ENCODE measurements at regions not wholly inside any gene's neighbourhood (a gene's known extent, or its start where the extent isn't known, plus 50 kb on each side); places are given as distances from the start of the nearest gene placed in this dataset.

GRCh38 chr17:6290488-6291196 lies 144.3 kb downstream of the AIPL1 start:
- no peak overlapping the region for H3K27ac ChIP-seq
- ATAC-seq (no peak), DNase-seq (no peak)
- intact Hi-C loops (cut with DNase I) = no loop called here
- TF ChIP-seq CTCF (IDR thresholded peaks at IDR 0.05) = no peak
- no peaks in the 10 kb centered on the region for H3K9me3 ChIP-seq
- H3K27me3 ChIP-seq = no peaks in the 10 kb centered on the region
- no peaks in the 10 kb centered on the region for H3K4me1 ChIP-seq
- no peak overlapping the region for H3K4me3 ChIP-seq
- no peaks in the 10 kb centered on the region for H3K36me3 ChIP-seq

GRCh38 chr17:6286233-6286632 lies 148.7 kb downstream of the AIPL1 start:
- H3K36me3 ChIP-seq = no peaks in the 10 kb centered on the region
- H3K27ac ChIP-seq = no peak overlapping the region
- TF ChIP-seq CTCF (IDR thresholded peaks at IDR 0.05) = no peak
- H3K4me1 ChIP-seq = no peaks in the 10 kb centered on the region
- H3K9me3 ChIP-seq = no peaks in the 10 kb centered on the region
- no peak overlapping the region for H3K4me3 ChIP-seq
- no peaks in the 10 kb centered on the region for H3K27me3 ChIP-seq
- ATAC-seq = no peak
- intact Hi-C loops (cut with DNase I) = no loop called here
- no peak for DNase-seq

- Histone ChIP-seq H3K4me3 (no peak overlapping the region), H3K4me1 (no peaks in the 10 kb centered on the region), H3K36me3 (no peaks in the 10 kb centered on the region), H3K9me3 (no peaks in the 10 kb centered on the region), H3K27ac (no peak overlapping the region), H3K27me3 (no peaks in the 10 kb centered on the region)
- no peak for TF ChIP-seq CTCF (IDR thresholded peaks at IDR 0.05)
- intact Hi-C loops (cut with DNase I) = no loop called here
- DNase-seq = no peak
- ATAC-seq = no peak
Measured at GRCh38 chr17:6285486-6285885, 149.4 kb downstream of the AIPL1 start.

GRCh38 chr17:6279659-6280058 lies 155.3 kb downstream of the AIPL1 start:
- H3K27ac ChIP-seq = no peak overlapping the region
- TF ChIP-seq CTCF (IDR thresholded peaks at IDR 0.05) = no peak
- ATAC-seq = no peak
- H3K9me3 ChIP-seq = no peaks in the 10 kb centered on the region
- H3K4me3 ChIP-seq = no peak overlapping the region
- no peaks in the 10 kb centered on the region for H3K36me3 ChIP-seq
- intact Hi-C loops (cut with DNase I) = no loop called here
- H3K27me3 ChIP-seq = no peaks in the 10 kb centered on the region
- no peak for DNase-seq
- no peaks in the 10 kb centered on the region for H3K4me1 ChIP-seq

- no peaks in the 10 kb centered on the region for H3K4me1 ChIP-seq
- H3K4me3 ChIP-seq = no peak overlapping the region
- ATAC-seq (no peak), DNase-seq (no peak)
- H3K9me3 ChIP-seq = no peaks in the 10 kb centered on the region
- H3K36me3 ChIP-seq = no peaks in the 10 kb centered on the region
- no peak for TF ChIP-seq CTCF (IDR thresholded peaks at IDR 0.05)
- H3K27ac ChIP-seq = no peak overlapping the region
- intact Hi-C loops (cut with DNase I) = no loop called here
- H3K27me3 ChIP-seq = no peaks in the 10 kb centered on the region
Measured at GRCh38 chr17:6278376-6278775, 156.5 kb downstream of the AIPL1 start.
